NCI-H226 (cell line): ENCODE measurements at regions not wholly inside any gene's neighbourhood (a gene's known extent, or its start where the extent isn't known, plus 50 kb on each side); places are given as distances from the start of the nearest gene placed in this dataset.

Experiments
- DNase-seq: peaks from one replicate; pipeline ENCODE4 v3.0.0-alpha.2; 2015

DNA sequence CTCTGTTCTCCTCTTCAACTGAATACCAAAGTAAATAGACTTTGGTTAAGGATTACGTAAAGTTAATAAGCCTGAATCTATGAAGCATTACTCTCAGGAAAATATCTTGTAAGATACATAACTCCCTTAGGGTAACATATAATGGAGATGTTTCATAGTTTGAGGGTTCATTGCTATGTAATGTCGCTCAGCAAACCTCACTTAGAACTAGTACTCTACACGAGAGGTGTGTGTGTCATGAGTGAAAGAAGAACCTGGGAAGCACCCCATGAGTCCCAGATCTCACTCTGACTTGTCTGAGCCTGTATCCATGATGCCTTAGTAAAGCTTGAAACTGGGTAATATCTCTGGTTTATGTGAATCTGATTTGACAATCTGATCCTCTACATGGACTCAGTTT is 429.5 kb upstream of the ANO3 start:
- DNase-seq = no peak

DNA sequence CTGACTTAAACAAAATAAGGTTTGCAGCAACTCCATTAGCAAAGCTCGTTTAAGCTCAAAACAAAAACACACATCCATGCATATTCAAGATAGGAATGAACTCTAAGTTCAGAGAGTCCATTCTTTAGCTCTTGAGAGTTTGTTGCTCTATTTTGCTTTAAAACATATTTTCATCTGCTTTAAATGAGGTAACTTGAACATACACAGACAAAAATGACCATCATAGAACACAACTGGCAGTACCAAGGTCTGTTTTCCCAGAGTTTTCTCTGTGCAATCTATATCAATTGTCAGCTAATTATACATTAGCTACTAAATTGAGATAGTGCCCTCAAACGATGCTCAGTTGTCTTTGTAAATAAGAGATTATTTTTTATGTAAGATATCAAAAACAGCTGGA is 423.2 kb upstream of the ANO3 start:
- DNase-seq = no peak

DNA sequence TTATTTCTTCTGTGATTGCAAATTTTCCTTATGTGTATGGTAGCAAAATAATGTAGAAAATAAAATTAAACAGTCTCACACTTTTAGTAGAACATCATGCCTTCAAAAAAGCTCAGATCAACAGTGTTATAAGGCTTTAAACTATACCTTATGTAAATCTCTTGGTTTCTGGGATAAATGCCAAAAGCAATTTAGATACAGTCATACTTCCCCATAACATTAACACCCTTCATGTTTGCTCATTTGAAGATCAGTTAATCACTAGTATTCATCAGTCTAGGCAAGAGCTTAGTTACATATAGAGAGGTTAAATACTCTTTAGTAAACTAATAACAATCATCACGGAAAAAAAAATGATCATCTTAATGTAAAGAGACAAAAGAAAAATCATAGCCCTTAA is 421.8 kb upstream of the ANO3 start:
- no peak for DNase-seq

DNA sequence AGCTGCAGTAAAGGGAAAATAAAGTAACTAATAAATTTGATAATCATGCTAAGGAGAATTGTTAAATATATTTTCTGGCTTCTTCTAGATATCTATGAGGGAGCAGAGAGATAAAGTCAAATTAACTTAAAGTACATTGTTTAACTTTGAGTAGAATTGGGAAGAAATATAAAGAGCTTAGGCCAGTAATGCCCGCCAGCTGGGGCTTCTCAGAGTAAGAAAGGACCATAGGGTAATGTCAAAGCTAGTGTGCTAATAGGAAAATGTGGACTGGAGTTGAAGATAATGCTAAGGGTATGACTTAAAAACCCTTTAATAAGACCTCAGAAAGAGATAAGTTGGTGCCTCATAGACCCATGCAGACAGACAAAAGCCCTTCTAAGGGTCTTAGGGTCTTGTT is 411.6 kb upstream of the ANO3 start:
- DNase-seq = no peak

- DNase-seq = no peak
Observed at GRCh38 chr11:25924586-25924985, 407.3 kb upstream of the ANO3 start.

DNA sequence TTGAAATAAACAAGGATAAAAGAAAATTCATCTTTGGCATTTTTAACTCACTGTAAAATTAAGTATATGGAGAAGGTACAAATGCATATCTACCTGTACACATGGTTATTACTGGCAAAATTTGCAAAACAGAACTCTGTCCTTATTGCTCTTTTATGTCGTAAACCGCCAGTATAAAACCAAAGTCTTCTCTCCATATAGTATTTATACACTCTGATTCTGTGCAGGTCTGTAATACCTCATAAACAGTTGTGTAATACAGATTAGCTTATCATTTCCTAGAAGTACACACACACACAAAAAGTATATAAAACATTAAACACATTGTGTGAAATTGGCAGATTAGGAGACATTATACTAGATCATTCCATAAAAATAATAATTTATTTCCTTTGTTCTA is 406.6 kb upstream of the ANO3 start:
- no peak for DNase-seq

- no peak for DNase-seq
Observed at GRCh38 chr11:25927411-25927953, 404.4 kb upstream of the ANO3 start.

GRCh38 chr11:25928076-25928475 is 403.9 kb upstream of the ANO3 start:
- no peak for DNase-seq

DNA sequence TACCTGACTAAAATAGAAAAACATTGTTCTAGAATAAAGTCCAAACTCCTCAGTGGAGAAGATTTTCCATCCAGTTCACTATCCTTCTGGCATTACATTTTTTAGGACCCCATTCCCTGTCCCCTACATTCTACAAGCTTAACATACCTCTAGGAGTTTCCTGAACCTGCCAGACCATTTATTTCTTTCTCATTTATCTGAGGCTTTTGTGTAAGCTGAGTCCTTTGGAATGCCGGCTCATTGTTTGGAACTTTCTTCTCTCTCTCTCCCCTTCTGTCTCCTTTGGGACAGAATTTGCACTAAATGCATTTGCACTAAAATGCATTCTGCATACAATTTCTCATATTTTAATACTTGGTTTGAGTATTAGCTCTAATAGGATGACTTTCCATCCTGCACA is 393.0 kb upstream of the ANO3 start:
- no peak for DNase-seq

DNA sequence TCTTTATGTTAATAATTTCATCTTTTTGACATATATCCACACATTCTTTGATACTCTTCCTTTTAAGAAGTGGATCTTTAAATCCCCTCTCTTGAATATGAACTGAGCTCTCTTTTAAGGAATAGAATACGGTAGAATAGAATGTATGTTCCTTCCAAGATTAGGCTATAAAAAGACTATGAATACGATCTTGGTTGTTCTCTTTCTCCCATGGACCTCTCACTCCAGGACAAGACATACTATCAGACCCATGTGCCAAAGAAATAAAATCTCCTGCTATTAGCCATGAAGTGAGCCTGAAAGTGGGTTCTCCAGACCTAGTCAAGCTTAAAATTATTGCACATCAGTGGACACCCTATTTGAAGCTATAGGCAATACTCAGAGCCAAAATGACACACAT is 392.2 kb upstream of the ANO3 start:
- no peak for DNase-seq

DNA sequence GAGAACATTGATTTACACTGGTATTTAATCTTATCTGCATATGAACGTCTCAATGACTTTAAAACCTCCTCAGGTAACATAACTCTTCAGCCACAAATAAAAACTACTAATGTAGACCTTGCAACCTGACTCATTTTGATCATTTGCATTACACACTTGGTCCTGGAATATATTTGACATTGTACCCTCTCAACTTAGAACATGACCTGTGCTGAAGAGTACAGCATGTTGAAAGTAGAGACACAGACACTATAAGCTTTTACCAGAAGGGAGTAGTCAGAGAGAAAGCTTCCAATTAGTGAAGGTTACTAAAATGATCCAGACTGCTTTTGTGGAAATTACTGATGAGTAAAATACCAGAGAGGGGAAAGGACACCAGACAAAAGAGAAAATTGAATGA is 390.6 kb upstream of the ANO3 start:
- no peak for DNase-seq

- DNase-seq = no peak
Observed at GRCh38 chr11:25943031-25943430, 388.9 kb upstream of the ANO3 start.

DNA sequence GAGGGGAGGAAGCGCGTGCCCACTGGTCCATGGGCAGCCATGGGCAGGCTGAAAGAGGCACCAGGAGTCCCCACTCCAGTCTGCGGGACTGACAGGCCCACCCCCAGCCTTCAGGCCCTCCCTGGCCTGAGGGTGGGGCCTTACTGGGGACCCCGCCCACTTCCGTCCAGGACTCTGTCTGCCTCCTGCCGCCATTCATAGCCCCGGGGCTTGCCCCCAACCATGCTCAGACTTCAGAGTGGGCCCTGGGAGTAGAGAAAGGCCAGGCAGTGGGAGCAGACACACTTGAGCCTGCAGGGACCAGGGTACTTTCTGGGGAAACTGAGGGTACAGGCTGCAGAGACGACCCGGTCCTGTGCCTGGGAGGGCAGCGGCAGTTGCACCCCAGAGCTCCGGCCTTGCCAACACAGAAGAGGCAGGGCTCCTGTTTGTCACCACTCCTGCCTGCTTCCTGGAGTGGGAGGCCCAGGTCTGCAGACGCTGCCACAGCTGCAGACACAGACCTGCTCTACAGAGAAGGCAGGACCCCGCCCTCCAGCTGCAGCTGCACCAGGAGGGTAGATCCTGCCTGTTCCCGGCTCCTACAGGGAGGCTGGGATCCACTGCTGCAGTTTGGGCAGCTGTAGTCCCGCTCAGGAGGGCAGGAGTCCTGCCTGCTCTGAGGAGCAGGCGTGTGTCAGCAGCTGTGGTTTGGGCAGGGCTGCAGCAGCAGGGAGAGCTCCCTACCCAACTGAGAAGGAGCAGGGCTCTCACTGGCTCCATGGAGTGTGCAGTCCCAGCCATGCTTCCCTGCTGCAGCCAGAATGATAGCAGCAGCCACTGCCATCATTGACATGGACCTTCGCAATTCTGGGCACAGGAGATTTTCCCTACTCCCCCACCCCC is 387.9 kb upstream of the ANO3 start:
- DNase-seq = no peak

DNA sequence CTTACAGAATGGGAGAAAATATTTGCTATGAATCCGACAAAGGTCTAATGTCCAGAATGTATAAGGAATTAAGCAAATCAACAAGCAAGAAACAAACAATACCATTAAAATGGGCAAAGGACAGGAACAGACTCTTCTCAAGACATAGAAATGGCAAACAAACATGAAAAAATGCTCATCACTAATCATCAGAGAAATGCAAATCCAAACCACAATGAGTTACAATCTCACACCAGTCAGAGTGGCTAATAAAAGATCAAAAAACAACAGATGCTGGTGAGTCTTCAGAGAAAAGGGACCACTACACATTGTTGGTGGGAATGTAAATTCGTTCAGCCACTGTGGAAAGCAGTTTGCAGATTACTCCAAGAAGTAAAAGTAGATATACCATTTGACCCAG is 382.0 kb upstream of the ANO3 start:
- no peak for DNase-seq

- DNase-seq = no peak
Observed at GRCh38 chr11:25953006-25953405, 378.9 kb upstream of the ANO3 start.

DNA sequence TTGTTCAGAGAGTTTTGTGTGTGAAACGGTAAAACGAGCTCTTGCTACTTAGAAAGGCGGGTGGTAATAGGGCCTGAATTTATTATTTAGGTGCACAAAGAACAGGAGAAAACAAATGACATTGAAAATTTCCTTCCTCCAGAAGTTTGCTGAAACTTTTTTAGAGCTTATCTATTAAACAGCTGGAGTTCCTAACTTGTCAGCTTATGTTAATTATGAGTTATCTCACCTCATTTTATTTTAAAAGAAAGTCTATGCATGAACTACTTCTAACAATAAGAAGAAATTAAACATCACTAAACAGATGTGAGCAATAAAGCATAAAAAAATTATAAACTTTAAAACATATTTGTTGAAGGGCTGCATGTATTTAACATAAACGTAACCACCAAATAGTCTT is 373.9 kb upstream of the ANO3 start:
- DNase-seq = no peak

DNA sequence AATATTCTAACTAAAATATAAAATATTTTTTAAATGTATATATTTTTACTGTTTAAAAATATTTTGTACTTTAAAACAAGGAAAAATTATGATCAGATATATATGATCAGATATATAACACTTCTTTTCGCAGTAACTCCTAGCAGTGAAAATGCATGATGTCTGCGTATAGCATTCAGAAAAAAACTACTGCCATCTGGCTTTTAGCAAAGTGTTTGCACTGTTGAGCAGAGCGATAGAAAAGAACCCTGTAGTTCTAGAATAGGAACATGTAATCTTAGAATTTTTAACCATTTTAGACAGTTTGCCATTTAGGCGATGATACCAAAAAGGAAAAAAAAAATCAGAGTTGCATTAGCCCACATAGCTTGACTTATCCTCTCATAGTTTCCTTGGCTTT is 370.4 kb upstream of the ANO3 start:
- no peak for DNase-seq

DNA sequence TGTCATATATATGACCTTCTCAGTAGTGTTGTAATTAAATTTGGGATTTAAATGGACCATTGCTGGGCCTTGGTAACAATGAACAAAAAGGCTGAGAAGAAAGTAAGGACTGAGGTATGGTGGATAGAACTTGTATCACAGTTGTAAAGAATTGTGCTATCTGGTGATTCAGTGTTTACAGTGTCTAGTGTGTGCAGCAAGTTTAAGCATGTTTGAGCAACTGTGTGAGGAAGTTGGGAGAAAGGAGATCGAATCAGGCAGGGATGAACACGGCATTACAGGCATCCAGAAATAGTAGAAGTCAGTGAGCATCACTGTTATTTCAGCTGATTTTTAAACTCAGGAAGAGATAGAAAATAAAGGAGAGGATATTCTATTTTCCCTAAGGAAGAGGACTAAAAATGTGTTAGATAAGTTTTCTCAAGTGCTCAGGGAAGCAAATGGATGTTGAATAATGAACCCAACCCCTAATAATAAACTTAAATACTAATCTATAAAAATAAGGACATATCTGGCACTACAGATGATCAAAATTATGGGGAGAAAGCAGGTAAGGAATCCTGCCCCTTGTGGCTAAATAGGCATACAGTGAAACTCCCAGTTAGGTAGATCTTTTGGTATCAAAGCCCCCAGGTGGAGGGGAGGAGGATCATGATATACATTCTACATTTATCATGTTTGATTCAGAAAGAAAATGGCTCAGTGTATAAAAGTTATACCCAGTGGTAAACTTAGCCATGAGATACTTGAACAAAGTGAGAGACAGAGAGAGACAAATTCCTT is 361.0 kb upstream of the ANO3 start:
- no peak for DNase-seq

DNA sequence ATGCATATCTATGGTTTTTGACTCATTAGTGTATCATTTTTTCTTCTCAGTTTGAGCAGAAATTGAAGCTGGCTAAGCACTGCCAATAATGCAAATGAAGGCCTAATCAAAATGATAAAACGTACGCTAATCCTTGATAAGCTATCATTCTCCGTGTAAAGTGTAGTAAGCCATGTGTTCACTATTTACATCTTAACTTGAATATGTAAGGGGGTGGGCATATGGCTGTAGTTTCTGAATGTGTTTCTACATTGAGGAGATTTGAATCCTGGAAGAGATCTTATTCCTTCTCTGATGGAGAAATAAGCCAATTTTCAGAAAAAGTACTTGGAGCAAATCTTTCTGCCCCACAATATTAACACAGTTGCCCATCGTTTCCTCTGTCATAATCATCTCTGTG is 351.8 kb upstream of the ANO3 start:
- no peak for DNase-seq

GRCh38 chr11:25981998-25982397 is 349.9 kb upstream of the ANO3 start:
- DNase-seq = no peak

GRCh38 chr11:25983280-25983679 is 348.6 kb upstream of the ANO3 start:
- no peak for DNase-seq

DNA sequence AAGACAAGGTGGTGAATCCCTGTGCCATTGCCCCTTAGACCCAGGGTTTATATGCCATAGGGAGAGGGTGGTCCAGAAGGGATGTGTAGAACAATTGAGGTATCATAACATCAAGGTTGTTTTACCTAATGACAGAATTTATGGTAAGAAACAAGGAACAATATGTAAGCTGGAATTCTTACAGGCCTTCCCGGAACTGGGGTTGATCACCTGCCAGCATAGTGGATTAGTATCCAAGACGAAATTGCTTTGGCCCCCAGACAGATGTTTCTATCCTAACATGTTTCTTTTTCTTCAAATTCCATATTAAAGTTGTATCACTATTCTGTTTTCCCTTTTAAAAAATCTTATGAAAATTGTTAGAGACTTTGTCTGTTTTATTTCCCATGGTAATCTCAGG is 343.8 kb upstream of the ANO3 start:
- no peak for DNase-seq

DNA sequence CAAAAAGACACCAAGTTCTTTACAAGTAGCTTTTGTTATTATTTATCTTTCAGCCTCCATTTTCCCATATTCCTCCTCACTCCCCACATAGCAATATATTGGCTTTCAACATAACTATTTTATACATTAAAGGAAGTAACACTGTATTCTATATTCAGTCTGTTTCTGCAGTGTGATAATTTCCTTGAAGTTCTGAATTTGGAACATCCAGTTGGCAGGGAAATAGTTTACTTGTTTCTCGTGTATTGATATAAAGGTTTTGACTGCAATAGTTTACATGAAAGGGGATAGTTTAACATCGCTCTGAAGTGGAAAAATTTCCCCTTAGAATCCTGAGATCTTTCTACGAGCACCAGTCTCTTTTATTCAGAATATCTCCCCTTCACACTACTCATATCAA is 341.5 kb upstream of the ANO3 start:
- no peak for DNase-seq

DNA sequence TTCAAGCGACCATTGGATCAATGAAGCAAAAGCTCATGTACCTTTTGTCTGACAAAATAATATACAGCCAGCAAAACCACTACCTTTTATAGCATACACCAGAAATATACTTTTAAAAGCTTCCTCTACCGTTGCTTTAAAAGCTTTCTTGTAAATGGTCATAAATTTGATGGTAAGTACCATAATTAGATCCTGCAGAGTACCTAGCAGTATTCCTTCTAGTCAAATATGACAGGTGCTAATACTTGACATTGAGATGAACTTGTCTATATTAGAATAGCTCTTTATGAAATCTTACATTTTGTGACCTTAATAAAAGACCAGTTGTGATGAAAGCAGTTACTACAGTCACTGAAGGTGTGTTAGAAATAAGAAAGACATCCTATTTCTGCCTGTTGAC is 340.5 kb upstream of the ANO3 start:
- DNase-seq = no peak
